Activated CD8-positive, alpha-beta memory T cell treated with anti-CD3 and anti-CD28 coated beads, Interleukin-2, amount 10 ng/mL, durations not matched to agents 7 days and 5 days (primary cell): ENCODE measurements at regions not wholly inside any gene's neighbourhood (a gene's known extent, or its start where the extent isn't known, plus 50 kb on each side); places are given as distances from the start of the nearest gene placed in this dataset.

Experiments used
- ATAC-seq: fragments of 150-1000 bp; cut with Tn5 transposase; one replicate; pipeline ENCODE4 v1.10.0; 2021; ENCODE audit warnings: moderate library complexity
- CTCF ChIA-PET: fragments of 350-600 bp; sonication (Branson Sonifier 250); formaldehyde crosslinking; loops from one replicate; lab custom pipeline; 2021; ENCODE audit warnings: antibody characterized with exemption; lab: Charles Lee
- DNase-seq: peaks from one replicate; pipeline ENCODE4 v3.0.0-alpha.2; 2020
- H3K27ac Mint-ChIP-seq: one replicate; pipeline ENCODE4 v1.8.0; 2021; ENCODE audit warnings: mild to moderate bottlenecking, mixed read lengths
- H3K27me3 Mint-ChIP-seq: one replicate; pipeline ENCODE4 v1.8.0; 2021; ENCODE audit warnings: mixed read lengths
- H3K36me3 Mint-ChIP-seq: one replicate; pipeline ENCODE4 v1.8.0; 2021; ENCODE audit warnings: mild to moderate bottlenecking, mixed read lengths
- H3K4me1 Mint-ChIP-seq: one replicate; pipeline ENCODE4 v1.8.0; 2021; ENCODE audit warnings: mixed read lengths
- H3K4me3 Mint-ChIP-seq: one replicate; pipeline ENCODE4 v1.8.0; 2021; ENCODE audit warnings: mild to moderate bottlenecking, moderate library complexity, mixed read lengths
- H3K9me3 Mint-ChIP-seq: one replicate; pipeline ENCODE4 v1.8.0; 2022; ENCODE audit warnings: low read depth, mixed read lengths

- CTCF ChIA-PET, result no interaction called here
- no peaks in the 10 kb centered on the region for H3K36me3 Mint-ChIP-seq
- no peak overlapping the region for H3K27ac Mint-ChIP-seq
- ATAC-seq, result no peak
- H3K4me3 Mint-ChIP-seq, result no peak overlapping the region
- H3K27me3 Mint-ChIP-seq, result no peaks in the 10 kb centered on the region
- no peak for DNase-seq
- H3K9me3 Mint-ChIP-seq, result no peaks in the 10 kb centered on the region
- peaks cover 3% of the 10 kb centered on the region for H3K4me1 Mint-ChIP-seq
These were observed 717.7 kb upstream of the SGCG start for GRCh38 chr13:22463089-22463488.

GRCh38 chr13:22468045-22468444, 712.7 kb upstream of the SGCG start:
- Mint-ChIP-seq H3K27ac (no peak overlapping the region), H3K27me3 (no peaks in the 10 kb centered on the region), H3K4me1 (no peaks in the 10 kb centered on the region), H3K4me3 (no peak overlapping the region), H3K36me3 (no peaks in the 10 kb centered on the region), H3K9me3 (peaks cover 2% of the 10 kb centered on the region)
- CTCF ChIA-PET, result no interaction called here
- no peak for DNase-seq
- no peak for ATAC-seq

GRCh38 chr13:22468824-22469223, 712.0 kb upstream of the SGCG start:
- CTCF ChIA-PET, result no interaction called here
- no peaks in the 10 kb centered on the region for H3K36me3 Mint-ChIP-seq
- H3K27ac Mint-ChIP-seq, result no peak overlapping the region
- DNase-seq (no peak), ATAC-seq (no peak)
- no peak overlapping the region for H3K4me3 Mint-ChIP-seq
- no peaks in the 10 kb centered on the region for H3K27me3 Mint-ChIP-seq
- peaks cover 2% of the 10 kb centered on the region for H3K9me3 Mint-ChIP-seq
- no peaks in the 10 kb centered on the region for H3K4me1 Mint-ChIP-seq

- no peaks in the 10 kb centered on the region for H3K36me3 Mint-ChIP-seq
- no peaks in the 10 kb centered on the region for H3K27me3 Mint-ChIP-seq
- no peaks in the 10 kb centered on the region for H3K4me1 Mint-ChIP-seq
- no peak for DNase-seq
- CTCF ChIA-PET, result no interaction called here
- no peak overlapping the region for H3K4me3 Mint-ChIP-seq
- H3K27ac Mint-ChIP-seq, result no peak overlapping the region
- ATAC-seq, result no peak
- peaks cover 2% of the 10 kb centered on the region for H3K9me3 Mint-ChIP-seq
These were observed 711.3 kb upstream of the SGCG start for GRCh38 chr13:22469452-22469851.

GRCh38 chr13:22470075-22470474, 710.7 kb upstream of the SGCG start:
- DNase-seq (no peak), ATAC-seq (no peak)
- no peaks in the 10 kb centered on the region for H3K27me3 Mint-ChIP-seq
- H3K36me3 Mint-ChIP-seq, result no peaks in the 10 kb centered on the region
- CTCF ChIA-PET, result no interaction called here
- H3K4me3 Mint-ChIP-seq, result no peak overlapping the region
- no peak overlapping the region for H3K27ac Mint-ChIP-seq
- peaks cover 2% of the 10 kb centered on the region for H3K9me3 Mint-ChIP-seq
- no peaks in the 10 kb centered on the region for H3K4me1 Mint-ChIP-seq

- DNase-seq (no peak), ATAC-seq (no peak)
- Mint-ChIP-seq H3K27me3 (no peaks in the 10 kb centered on the region), H3K27ac (no peak overlapping the region), H3K36me3 (no peaks in the 10 kb centered on the region), H3K9me3 (no peaks in the 10 kb centered on the region), H3K4me3 (no peak overlapping the region), H3K4me1 (peaks cover 2% of the 10 kb centered on the region)
- CTCF ChIA-PET, result interaction anchor here (0.6 kb wide), 1 partner anchor 8 kb away, joined by 3 read pairs; no protein-coding TSS in a partner anchor
These were observed 698.2 kb upstream of the SGCG start for GRCh38 chr13:22482496-22483000.

GRCh38 chr13:22483276-22483675, 697.5 kb upstream of the SGCG start:
- CTCF ChIA-PET, result no interaction called here
- ATAC-seq, result no peak
- H3K27ac Mint-ChIP-seq, result no peak overlapping the region

GRCh38 chr13:22486490-22486889, 694.3 kb upstream of the SGCG start:
- Mint-ChIP-seq H3K27ac (no peak overlapping the region), H3K36me3 (no peaks in the 10 kb centered on the region), H3K9me3 (no peaks in the 10 kb centered on the region), H3K27me3 (no peaks in the 10 kb centered on the region), H3K4me1 (peaks cover 2% of the 10 kb centered on the region), H3K4me3 (no peak overlapping the region)
- ATAC-seq, result no peak
- CTCF ChIA-PET, result no interaction called here
- DNase-seq, result no peak

More at GRCh38 chr13:22483276-22483675, 697.5 kb upstream of the SGCG start:
- H3K9me3 Mint-ChIP-seq, result no peaks in the 10 kb centered on the region
- no peak for DNase-seq
- no peak overlapping the region for H3K4me3 Mint-ChIP-seq
- H3K4me1 Mint-ChIP-seq, result peaks cover 2% of the 10 kb centered on the region
- no peaks in the 10 kb centered on the region for H3K27me3 Mint-ChIP-seq
- no peaks in the 10 kb centered on the region for H3K36me3 Mint-ChIP-seq

- Mint-ChIP-seq H3K27me3 (no peaks in the 10 kb centered on the region), H3K4me3 (no peak overlapping the region), H3K27ac (no peak overlapping the region), H3K4me1 (no peaks in the 10 kb centered on the region), H3K9me3 (no peaks in the 10 kb centered on the region), H3K36me3 (no peaks in the 10 kb centered on the region)
- CTCF ChIA-PET, result no interaction called here
- DNase-seq, result no peak
- no peak for ATAC-seq
These were observed 692.8 kb upstream of the SGCG start for GRCh38 chr13:22487932-22488331.

- Mint-ChIP-seq H3K4me1 (no peaks in the 10 kb centered on the region), H3K4me3 (no peak overlapping the region), H3K36me3 (no peaks in the 10 kb centered on the region), H3K27me3 (no peaks in the 10 kb centered on the region), H3K9me3 (no peaks in the 10 kb centered on the region), H3K27ac (no peak overlapping the region)
- ATAC-seq (no peak), DNase-seq (no peak)
- CTCF ChIA-PET, result no interaction called here
These were observed 691.0 kb upstream of the SGCG start for GRCh38 chr13:22489771-22490170.

GRCh38 chr13:22495819-22496218, 685.0 kb upstream of the SGCG start:
- H3K27me3 Mint-ChIP-seq, result no peaks in the 10 kb centered on the region
- H3K36me3 Mint-ChIP-seq, result no peaks in the 10 kb centered on the region
- no peaks in the 10 kb centered on the region for H3K4me1 Mint-ChIP-seq
- DNase-seq, result no peak
- H3K9me3 Mint-ChIP-seq, result no peaks in the 10 kb centered on the region
- CTCF ChIA-PET, result no interaction called here
- ATAC-seq, result no peak
- no peak overlapping the region for H3K4me3 Mint-ChIP-seq
- H3K27ac Mint-ChIP-seq, result no peak overlapping the region

GRCh38 chr13:22496803-22497508, 683.8 kb upstream of the SGCG start:
- Mint-ChIP-seq H3K27ac (no peak overlapping the region), H3K36me3 (no peaks in the 10 kb centered on the region), H3K4me3 (no peak overlapping the region), H3K27me3 (no peaks in the 10 kb centered on the region), H3K4me1 (no peaks in the 10 kb centered on the region), H3K9me3 (no peaks in the 10 kb centered on the region)
- DNase-seq, result no peak
- CTCF ChIA-PET, result no interaction called here
- no peak for ATAC-seq

- DNase-seq (no peak), ATAC-seq (no peak)
- H3K27ac Mint-ChIP-seq, result no peak overlapping the region
- no peak overlapping the region for H3K4me3 Mint-ChIP-seq
- no peaks in the 10 kb centered on the region for H3K4me1 Mint-ChIP-seq
- CTCF ChIA-PET, result interaction anchor here (0.6 to 0.9 kb wide), 2 partner anchors 8 to 19 kb away, joined by 3 read pairs; no protein-coding TSS in a partner anchor
- no peaks in the 10 kb centered on the region for H3K9me3 Mint-ChIP-seq
- H3K27me3 Mint-ChIP-seq, result no peaks in the 10 kb centered on the region
- no peaks in the 10 kb centered on the region for H3K36me3 Mint-ChIP-seq
These were observed 682.6 kb upstream of the SGCG start for GRCh38 chr13:22497991-22498780.

- DNase-seq (no peak), ATAC-seq (no peak)
- Mint-ChIP-seq H3K4me1 (no peaks in the 10 kb centered on the region), H3K27ac (no peak overlapping the region), H3K36me3 (no peaks in the 10 kb centered on the region), H3K9me3 (no peaks in the 10 kb centered on the region), H3K27me3 (no peaks in the 10 kb centered on the region), H3K4me3 (no peak overlapping the region)
- CTCF ChIA-PET, result no interaction called here
These were observed 680.9 kb upstream of the SGCG start for GRCh38 chr13:22499919-22500318.
